GM18502 (cell line): ENCODE measurements at regions not wholly inside any gene's neighbourhood (a gene's known extent, or its start where the extent isn't known, plus 50 kb on each side); places are given as distances from the start of the nearest gene placed in this dataset.
"Not testable (repeated sequence)": the region's sequence is repeated elsewhere in the genome, so short reads cannot be mapped to it uniquely, and the experiment has no call there.

Experiments
- ATAC-seq: cut with Tn5 transposase; IDR thresholded peaks from one replicate; pipeline ENCODE4 v1.9.1; 2021; ENCODE audit warnings: mild to moderate bottlenecking; ENCODE audit not compliant: unreplicated experiment, poor library complexity

DNA sequence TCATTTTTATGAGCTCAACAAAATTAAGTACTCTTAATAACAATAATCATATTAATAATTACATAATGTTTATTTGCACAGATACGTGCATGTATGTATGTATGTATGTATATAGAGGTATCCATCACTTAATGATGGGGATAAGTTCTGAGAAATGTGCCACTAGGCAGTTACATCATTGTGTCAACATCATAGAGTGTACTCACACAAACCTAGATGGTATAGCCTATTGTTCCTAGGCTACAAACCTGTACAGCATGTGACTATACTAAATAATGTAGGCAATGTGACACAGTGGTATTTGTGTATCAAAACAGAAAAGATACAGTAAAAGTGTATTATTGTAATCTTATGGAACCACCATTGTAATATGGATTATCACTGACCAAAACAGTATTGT is 874.7 kb upstream of the GBE1 start:
- ATAC-seq, result no peak

DNA sequence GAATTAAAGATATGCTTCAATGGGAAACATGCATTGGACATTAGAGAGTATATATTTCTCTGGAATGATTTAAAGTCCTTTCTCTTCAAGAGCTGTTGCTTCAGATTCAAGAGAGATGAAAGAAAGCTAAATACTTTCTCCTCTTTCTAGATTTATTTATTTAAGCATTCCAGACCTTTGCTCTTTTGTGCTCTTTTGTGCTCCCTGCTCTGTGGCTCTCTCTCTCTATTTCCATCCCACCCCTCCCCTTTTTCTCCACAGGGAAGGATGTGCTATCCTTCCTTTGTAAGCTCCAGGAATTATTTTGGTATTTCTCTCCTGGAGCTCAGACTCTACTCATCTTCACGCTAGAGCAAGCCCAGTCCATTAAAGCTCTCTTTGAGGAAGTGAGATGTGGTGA is 871.9 kb upstream of the GBE1 start:
- no peak for ATAC-seq

DNA sequence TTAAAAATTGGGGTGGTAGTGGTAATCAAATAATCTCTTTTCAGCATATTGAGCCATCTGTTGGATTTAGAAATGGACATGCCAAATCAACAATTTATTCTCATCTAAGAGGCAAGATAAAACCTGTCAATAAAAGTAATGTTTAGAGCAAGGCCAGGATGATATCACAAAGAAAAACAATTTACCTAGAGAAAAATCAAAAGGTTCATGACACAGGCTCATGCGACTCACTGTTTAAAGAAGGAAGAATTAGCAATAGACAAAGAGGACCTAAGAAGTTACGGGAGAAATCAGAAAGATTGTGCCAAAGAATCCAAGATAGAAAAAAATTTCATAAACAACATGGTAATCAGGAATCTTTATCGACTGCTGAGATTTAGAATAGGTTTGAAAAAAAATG is 868.5 kb upstream of the GBE1 start:
- no peak for ATAC-seq

GRCh38 chr3:82628385-82629014 is 867.1 kb upstream of the GBE1 start:
- no peak for ATAC-seq

GRCh38 chr3:82627733-82628132 is 866.3 kb upstream of the GBE1 start:
- no peak for ATAC-seq

GRCh38 chr3:82620744-82621143 is 859.3 kb upstream of the GBE1 start:
- not testable (repeated sequence) for ATAC-seq

DNA sequence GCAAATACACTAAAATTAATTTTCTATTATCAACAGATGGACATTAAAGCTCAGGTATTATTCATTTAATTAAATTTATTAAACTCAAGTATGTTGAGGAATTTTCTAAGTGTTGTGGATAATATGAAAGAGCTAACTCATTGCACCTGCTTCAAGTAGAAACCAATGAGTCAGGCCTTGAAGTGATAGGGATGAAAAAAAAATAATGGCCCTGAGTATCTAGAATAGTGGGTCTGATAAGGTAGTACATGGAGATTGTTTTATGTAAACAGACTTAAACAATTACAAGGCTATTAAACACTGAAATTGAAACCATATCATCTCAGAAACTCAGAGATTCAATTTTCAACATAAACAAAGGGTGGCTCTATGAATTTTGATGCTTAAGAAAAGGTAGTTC is 857.1 kb upstream of the GBE1 start:
- no peak for ATAC-seq

DNA sequence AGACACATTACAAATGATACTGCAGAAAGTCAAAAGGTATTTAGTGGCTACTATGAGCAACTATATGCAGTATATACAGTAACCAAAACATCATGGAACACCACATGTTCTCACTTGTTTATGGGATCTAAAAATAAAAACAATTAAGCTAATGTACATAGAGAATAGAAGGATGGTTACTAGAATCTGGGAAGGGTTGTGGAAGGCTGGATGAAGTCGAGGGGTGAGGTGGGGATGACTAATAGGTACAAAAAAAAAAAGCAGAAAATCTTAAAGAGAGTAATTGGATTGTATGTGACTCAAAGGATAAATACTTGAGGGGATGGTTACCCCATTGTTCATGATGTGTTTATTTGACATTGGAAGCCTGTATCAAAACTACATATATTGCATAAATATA is 848.8 kb upstream of the GBE1 start:
- no peak for ATAC-seq

DNA sequence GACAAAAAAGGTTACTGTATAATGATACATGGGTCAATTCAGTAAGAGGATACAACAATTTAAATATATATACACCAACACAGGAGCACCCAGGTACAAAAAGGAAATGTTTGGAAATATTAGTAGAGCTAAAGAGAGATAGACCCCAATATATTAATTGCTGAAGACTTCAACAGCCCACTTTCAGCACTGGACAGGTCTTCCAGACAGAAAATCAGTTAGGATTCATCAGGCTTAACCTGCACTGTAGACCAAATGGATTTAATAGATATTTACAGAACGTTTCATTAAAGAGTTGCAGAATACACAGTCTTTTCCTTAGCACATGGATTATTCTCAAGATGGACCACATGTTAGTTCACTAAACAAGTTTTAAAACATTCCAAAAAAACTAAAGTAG is 845.9 kb upstream of the GBE1 start:
- no peak for ATAC-seq

GRCh38 chr3:82596805-82597204 is 835.4 kb upstream of the GBE1 start:
- ATAC-seq, result no peak

DNA sequence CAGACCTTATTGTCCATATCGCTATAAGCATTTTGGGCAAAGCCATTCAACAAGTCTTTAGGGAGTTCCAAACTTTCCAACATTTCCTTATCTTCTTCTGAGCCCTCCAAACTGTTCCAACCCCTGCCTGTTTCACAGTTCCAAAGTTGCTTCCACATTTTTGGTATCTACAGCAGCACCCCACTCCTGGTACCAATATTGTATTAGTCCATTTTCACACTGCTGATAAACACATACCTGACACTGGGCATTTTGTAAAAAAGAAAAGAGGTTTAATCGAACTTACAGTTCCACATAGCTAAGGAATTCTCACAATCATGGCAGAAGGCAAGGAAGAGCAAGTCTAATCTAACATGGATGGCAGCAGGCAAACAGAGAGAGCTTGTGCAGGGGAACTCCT is 834.1 kb upstream of the GBE1 start:
- ATAC-seq, result no peak

DNA sequence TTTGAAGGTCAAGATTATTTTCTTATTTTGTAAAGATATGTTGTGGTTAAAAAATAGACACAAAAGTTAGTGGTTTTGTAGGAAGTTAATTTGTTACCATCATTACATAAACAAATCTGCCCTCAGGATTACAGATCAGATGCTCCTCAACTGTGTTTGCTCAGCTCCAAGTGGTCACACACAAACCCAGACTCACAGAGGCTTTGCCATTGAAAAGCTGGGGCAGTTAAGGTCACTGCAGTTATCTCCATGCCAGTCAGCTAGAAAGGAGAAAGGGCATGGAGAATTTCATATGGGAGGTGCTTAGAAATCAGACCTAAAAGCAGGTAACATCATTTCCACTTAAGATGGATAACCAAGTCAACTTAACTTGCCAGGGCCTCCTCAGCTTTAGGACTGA is 825.7 kb upstream of the GBE1 start:
- ATAC-seq, result no peak

GRCh38 chr3:82586414-82586813 is 825.0 kb upstream of the GBE1 start:
- no peak for ATAC-seq

- ATAC-seq, result not testable (repeated sequence)
Observed at GRCh38 chr3:82586002-82586401, 824.6 kb upstream of the GBE1 start.

- not testable (repeated sequence) for ATAC-seq
Observed at GRCh38 chr3:82585591-82585990, 824.1 kb upstream of the GBE1 start.

GRCh38 chr3:82584861-82585260 is 823.4 kb upstream of the GBE1 start:
- not testable (repeated sequence) for ATAC-seq

DNA sequence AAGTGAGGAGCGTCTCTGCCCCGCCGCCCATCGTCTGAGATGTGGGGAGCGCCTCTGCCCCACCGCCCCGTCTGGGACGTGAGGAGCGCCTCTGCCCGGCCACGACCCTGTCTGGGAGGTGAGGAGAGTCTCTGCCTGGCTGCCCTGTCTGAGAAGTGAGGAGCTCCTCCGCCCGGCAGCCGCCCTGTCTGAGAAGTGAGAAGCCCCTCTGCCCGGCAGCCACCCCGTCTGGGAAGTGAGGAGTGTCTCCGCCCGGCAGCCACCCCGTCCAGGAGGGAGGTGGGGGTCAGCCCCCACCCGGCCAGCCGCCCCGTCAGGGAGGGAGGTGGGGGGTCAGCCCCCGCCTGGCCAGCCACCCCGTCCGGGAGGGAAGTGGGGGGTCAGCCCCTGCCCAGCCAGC is 823.0 kb upstream of the GBE1 start:
- ATAC-seq, result not testable (repeated sequence)

- no peak for ATAC-seq
Observed at GRCh38 chr3:82581350-82581749, 819.9 kb upstream of the GBE1 start.

GRCh38 chr3:82572721-82573120 is 811.3 kb upstream of the GBE1 start:
- ATAC-seq, result no peak

DNA sequence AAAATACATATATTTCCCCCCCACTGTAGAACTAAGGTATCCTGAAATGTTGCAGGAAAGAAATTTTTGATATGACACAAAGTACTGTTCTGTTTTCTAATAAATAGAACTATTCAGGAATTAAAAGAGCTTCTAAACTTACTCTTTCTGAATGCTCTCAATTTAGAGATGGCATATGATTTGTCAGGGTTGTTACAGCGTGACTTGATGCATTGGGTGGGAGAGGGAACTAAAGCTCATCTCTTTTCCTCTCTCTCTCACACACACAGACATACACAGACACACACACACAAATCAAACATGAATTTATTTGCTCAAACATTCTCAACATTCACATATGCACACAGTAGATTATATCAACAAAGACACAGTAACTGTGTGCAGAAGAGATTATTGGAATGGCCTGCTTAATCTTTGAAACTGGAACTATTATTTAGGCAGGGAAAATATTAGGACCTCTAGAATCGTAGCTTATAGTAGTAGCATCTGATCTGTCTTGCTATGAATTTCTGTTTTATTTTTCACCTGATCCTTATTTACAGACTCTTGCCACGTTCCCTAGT is 807.4 kb upstream of the GBE1 start:
- ATAC-seq, result no peak

- no peak for ATAC-seq
Observed at GRCh38 chr3:82567029-82567600, 805.7 kb upstream of the GBE1 start.

DNA sequence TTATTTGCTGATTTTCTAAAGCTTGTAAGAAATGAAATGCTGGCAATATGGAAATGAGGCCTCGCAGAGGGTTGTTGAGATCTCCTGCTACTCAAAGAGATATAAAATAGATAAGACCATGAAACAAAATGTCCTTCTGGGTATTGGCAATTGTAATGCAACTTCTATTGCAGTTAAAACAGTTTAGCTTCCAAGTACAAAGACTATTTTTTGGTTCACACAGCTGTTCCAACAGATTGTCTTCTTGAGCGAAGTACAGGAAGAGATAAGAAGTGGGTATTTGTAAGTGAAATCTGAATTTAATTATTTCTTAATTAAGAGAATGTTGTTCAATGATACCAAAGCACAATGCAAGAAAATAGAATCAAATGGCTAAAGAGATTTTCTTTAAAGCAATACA is 801.5 kb upstream of the GBE1 start:
- no peak for ATAC-seq
